ENCODE measurements at regions not wholly inside any gene's neighbourhood (a gene's known extent, or its start where the extent isn't known, plus 50 kb on each side); places are given as distances from the start of the nearest gene placed in this dataset.

DNA sequence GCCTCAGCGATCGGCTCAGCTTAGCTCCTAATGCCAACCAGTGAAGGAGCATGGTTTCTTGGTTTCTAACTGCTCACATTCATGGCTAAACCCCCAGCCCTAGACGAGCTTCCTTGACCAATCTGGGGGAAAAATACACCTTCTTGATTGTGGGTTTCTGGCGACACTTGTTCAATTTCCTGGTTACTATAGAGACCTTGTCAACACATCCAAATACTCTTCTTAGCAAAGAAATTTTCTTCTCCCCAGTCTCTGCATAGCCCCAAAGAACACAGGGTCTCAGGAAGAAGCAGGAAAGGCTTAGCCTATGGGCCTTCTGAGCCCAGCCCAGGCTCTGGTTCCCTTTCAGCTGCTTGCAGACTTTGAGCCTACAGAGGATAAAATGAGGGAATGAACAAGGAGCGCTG lies 88.5 kb upstream of the SYT13 start:
- no peak for TF ChIP-seq CTCF (IDR thresholded peaks at IDR 0.05; ENCODE audit: borderline replicate concordance, extremely low read depth, low read length, poor library complexity, severe bottlenecking)
- TF ChIP-seq EZH2 (IDR thresholded peaks at IDR 0.05; ENCODE audit: borderline replicate concordance, low read depth, low read length, severe bottlenecking), result no peak

All from DND-41 (cell line).